Neural cell (in vitro differentiated cells): ENCODE measurements at regions not wholly inside any gene's neighbourhood (a gene's known extent, or its start where the extent isn't known, plus 50 kb on each side); places are given as distances from the start of the nearest gene placed in this dataset.

Source experiments
- H2AFZ ChIP-seq: fragments of 200-600, 300-800 bp; sonication (generic), shearing (Covaris generic); 2 replicates; pipeline ENCODE4 v1.6.0; 2014; ENCODE audit warnings: low read depth, mild to moderate bottlenecking, antibody characterized with exemption, low read length, moderate library complexity
- H3F3A ChIP-seq: fragments of 200-600 bp; shearing (Covaris generic); 2 replicates; pipeline ENCODE4 v1.6.1; 2016; ENCODE audit warnings: mild to moderate bottlenecking, moderate library complexity, mixed read lengths, antibody characterized with exemption, low read length; ENCODE audit not compliant: insufficient read depth, poor library complexity, severe bottlenecking
- H3K27ac ChIP-seq: fragments of 200-600, 300-800 bp; sonication (generic), shearing (Covaris generic); 2 replicates; pipeline ENCODE4 v1.5.1; 2014; ENCODE audit warnings: mild to moderate bottlenecking, low read length, moderate library complexity
- H3K27me3 ChIP-seq: fragments of 300-800, 200-600 bp; sonication (generic), shearing (Covaris generic); 2 replicates; pipeline ENCODE4 v1.6.0; 2014; ENCODE audit warnings: mild to moderate bottlenecking, low read depth, low read length, moderate library complexity; ENCODE audit not compliant: insufficient read depth
- H3K36me3 ChIP-seq: fragments of 300-800, 200-600 bp; sonication (generic), shearing (Covaris generic); 2 replicates; pipeline ENCODE4 v1.5.1; 2014; ENCODE audit warnings: mild to moderate bottlenecking, antibody characterized with exemption, low read length, moderate library complexity; ENCODE audit not compliant: insufficient read depth
- H3K4me2 ChIP-seq: fragments of 300-800, 200-600 bp; sonication (generic), shearing (Covaris generic); 2 replicates; pipeline ENCODE4 v1.6.0; 2014; ENCODE audit warnings: mild to moderate bottlenecking, low read length
- H3K4me3 ChIP-seq: fragments of 300-800, 200-600 bp; sonication (generic), shearing (Covaris generic); 2 replicates; pipeline ENCODE4 v1.5.1; 2014; ENCODE audit warnings: mild to moderate bottlenecking, low read length, moderate library complexity
- H3K79me2 ChIP-seq: fragments of 200-600 bp; shearing (Covaris generic); replicated peaks from 2 replicates; pipeline ENCODE4 v1.6.0; 2014; ENCODE audit warnings: mild to moderate bottlenecking, low read length, moderate library complexity; ENCODE audit not compliant: insufficient read depth
- H3K9ac ChIP-seq: fragments of 300-800, 200-600 bp; sonication (generic), shearing (Covaris generic); 2 replicates; pipeline ENCODE4 v1.6.1; 2016; ENCODE audit warnings: mild to moderate bottlenecking, low read length, mixed read lengths
- H3K9me2 ChIP-seq: fragments of 200-600 bp; shearing (Covaris generic); 2 replicates; pipeline ENCODE4 v1.6.1; 2016; ENCODE audit warnings: mild to moderate bottlenecking, low read length, mixed read lengths; ENCODE audit not compliant: insufficient read depth
- H3K9me3 ChIP-seq: fragments of 200-600, 300-800 bp; sonication (generic), shearing (Covaris generic); 2 replicates; pipeline ENCODE4 v1.6.1; 2016; ENCODE audit warnings: mild to moderate bottlenecking, mixed run types, low read length, moderate library complexity, mixed read lengths
- H4K20me1 ChIP-seq: fragments of 200-600 bp; shearing (Covaris generic); 2 replicates; pipeline ENCODE4 v1.6.1; 2016; ENCODE audit warnings: mild to moderate bottlenecking, mixed run types; ENCODE audit not compliant: insufficient read depth
- CTCF ChIP-seq: fragments of 450-650 bp; IDR thresholded peaks from 2 replicates; pipeline ENCODE4 v1.5.1; 2014; ENCODE audit warnings: antibody characterized with exemption, mild to moderate bottlenecking, moderate library complexity; ENCODE audit not compliant: poor library complexity, severe bottlenecking
- EP300 ChIP-seq: fragments of 450-650 bp; conservative IDR thresholded peaks from 2 replicates; pipeline ENCODE4 v1.6.1; 2014; ENCODE audit warnings: antibody characterized with exemption, mild to moderate bottlenecking, moderate library complexity; ENCODE audit not compliant: poor library complexity, severe bottlenecking
- EZH2 ChIP-seq: fragments of 200-600, 300-800 bp; shearing (Covaris generic), sonication (generic); IDR thresholded peaks from 2 replicates; pipeline ENCODE4 v1.6.1; 2014; ENCODE audit warnings: antibody characterized with exemption, low read length, borderline replicate concordance, mild to moderate bottlenecking; ENCODE audit not compliant: insufficient read depth, poor library complexity, severe bottlenecking
- MXI1 ChIP-seq: fragments of 450-650 bp; conservative IDR thresholded peaks from 2 replicates; pipeline ENCODE4 v1.6.1; 2014; ENCODE audit warnings: antibody characterized with exemption, mild to moderate bottlenecking; ENCODE audit not compliant: poor library complexity, severe bottlenecking
- POLR2AphosphoS5 ChIP-seq: IDR thresholded peaks from 2 replicates; pipeline ENCODE4 v1.6.1; 2012
- RAD21 ChIP-seq: fragments of 450-650 bp; conservative IDR thresholded peaks from 2 replicates; pipeline ENCODE4 v1.6.1; 2014; ENCODE audit warnings: antibody characterized with exemption, mild to moderate bottlenecking, moderate library complexity
- SMC3 ChIP-seq: fragments of 450-650 bp; conservative IDR thresholded peaks from 2 replicates; pipeline ENCODE4 v1.6.1; 2014; ENCODE audit warnings: antibody characterized with exemption, mild to moderate bottlenecking, moderate library complexity; ENCODE audit not compliant: poor library complexity
- TAF1 ChIP-seq: IDR thresholded peaks from 2 replicates; pipeline ENCODE4 v1.6.1; 2012; ENCODE audit warnings: low read depth
- TF ChIP-seq, protein P1 (sequence below): IDR thresholded peaks from 2 replicates; pipeline ENCODE4 v1.6.1; 2012; ENCODE audit warnings: borderline replicate concordance

DNA sequence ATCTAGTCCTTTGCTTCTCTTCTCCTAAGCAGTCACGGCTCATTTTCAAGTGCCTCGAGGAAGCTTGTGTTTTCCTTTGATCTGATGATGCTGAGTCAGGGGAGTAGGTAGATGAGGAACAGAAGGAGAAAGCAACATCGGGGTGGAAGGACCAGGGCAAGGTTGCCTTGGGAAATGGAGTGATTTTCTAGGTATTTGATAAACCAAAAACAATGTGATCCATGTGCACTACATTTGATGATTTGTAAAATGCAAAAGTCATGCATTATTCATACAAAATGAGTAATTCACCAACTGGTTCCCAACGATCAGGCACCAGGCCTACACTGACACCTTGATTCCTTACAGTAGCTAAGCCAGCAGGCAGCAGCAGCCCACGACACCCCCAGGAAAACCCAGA is 205.3 kb downstream of the ANAPC1 start:
- Histone ChIP-seq H2AFZ (no peak overlapping the region), H3K79me2 (no peaks in the 10 kb centered on the region), H3F3A (no peaks in the 10 kb centered on the region), H4K20me1 (no peaks in the 10 kb centered on the region), H3K9me2 (no peaks in the 10 kb centered on the region), H3K27ac (no peak overlapping the region), H3K36me3 (no peaks in the 10 kb centered on the region), H3K9ac (no peak overlapping the region), H3K27me3 (no peaks in the 10 kb centered on the region), H3K9me3 (no peaks in the 10 kb centered on the region), H3K4me2 (no peak overlapping the region), H3K4me3 (no peak overlapping the region)
- TF ChIP-seq EZH2 (no peak), EP300 (no peak), TAF1 (no peak), CTCF (no peak), POLR2AphosphoS5 (no peak), MXI1 (no peak), SMC3 (no peak), RAD21 (no peak)

DNA sequence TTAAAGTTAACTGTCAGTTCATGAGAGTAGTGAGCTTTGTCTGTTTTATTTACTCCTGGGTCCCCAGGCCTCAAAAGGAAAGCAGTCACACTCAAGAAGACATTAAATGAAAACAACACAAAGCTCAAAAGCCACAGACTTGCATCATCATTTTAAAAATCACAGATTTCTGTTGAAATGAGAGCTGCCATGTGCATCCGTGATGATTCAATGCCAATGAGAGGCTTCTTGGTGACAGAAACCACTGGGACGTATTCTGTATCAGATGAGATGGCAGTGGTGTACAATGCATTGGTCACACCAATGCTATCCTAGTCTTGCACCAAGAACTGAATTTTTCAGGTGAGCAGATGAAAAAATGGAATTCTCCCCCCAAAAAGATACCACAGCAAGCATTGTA is 204.8 kb downstream of the ANAPC1 start:
- no peaks in the 10 kb centered on the region for H3K9me2 ChIP-seq
- H3K9me3 ChIP-seq = no peaks in the 10 kb centered on the region
- no peaks in the 10 kb centered on the region for H3K36me3 ChIP-seq

More for the DNA sequence above, 204.8 kb downstream of the ANAPC1 start:
- Histone ChIP-seq H3K4me2 (no peak overlapping the region), H2AFZ (no peak overlapping the region), H3K79me2 (no peaks in the 10 kb centered on the region), H3K27me3 (no peaks in the 10 kb centered on the region), H3F3A (no peaks in the 10 kb centered on the region), H4K20me1 (no peaks in the 10 kb centered on the region), H3K27ac (no peak overlapping the region), H3K4me3 (no peak overlapping the region), H3K9ac (no peak overlapping the region)
- TF ChIP-seq EZH2 (no peak), CTCF (no peak), RAD21 (no peak), TAF1 (no peak), POLR2AphosphoS5 (no peak)
- TF ChIP-seq, protein P1, sequence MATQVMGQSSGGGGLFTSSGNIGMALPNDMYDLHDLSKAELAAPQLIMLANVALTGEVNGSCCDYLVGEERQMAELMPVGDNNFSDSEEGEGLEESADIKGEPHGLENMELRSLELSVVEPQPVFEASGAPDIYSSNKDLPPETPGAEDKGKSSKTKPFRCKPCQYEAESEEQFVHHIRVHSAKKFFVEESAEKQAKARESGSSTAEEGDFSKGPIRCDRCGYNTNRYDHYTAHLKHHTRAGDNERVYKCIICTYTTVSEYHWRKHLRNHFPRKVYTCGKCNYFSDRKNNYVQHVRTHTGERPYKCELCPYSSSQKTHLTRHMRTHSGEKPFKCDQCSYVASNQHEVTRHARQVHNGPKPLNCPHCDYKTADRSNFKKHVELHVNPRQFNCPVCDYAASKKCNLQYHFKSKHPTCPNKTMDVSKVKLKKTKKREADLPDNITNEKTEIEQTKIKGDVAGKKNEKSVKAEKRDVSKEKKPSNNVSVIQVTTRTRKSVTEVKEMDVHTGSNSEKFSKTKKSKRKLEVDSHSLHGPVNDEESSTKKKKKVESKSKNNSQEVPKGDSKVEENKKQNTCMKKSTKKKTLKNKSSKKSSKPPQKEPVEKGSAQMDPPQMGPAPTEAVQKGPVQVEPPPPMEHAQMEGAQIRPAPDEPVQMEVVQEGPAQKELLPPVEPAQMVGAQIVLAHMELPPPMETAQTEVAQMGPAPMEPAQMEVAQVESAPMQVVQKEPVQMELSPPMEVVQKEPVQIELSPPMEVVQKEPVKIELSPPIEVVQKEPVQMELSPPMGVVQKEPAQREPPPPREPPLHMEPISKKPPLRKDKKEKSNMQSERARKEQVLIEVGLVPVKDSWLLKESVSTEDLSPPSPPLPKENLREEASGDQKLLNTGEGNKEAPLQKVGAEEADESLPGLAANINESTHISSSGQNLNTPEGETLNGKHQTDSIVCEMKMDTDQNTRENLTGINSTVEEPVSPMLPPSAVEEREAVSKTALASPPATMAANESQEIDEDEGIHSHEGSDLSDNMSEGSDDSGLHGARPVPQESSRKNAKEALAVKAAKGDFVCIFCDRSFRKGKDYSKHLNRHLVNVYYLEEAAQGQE = no peak
